Osteoblast (primary cell): ENCODE measurements at regions not wholly inside any gene's neighbourhood (a gene's known extent, or its start where the extent isn't known, plus 50 kb on each side); places are given as distances from the start of the nearest gene placed in this dataset.
A peak's percentile ranks its signal among the peaks of the same experiment; 100 is the strongest.

ENCODE experiments used
- DNase-seq: peaks from one replicate; pipeline ENCODE4 v3.0.0; 2011; ENCODE audit warnings: low spot score, mixed read lengths; ENCODE audit not compliant: insufficient read length; ENCODE audit errors: missing footprints
- H2AFZ ChIP-seq: 2 replicates; pipeline ENCODE4 v1.6.0; 2011; ENCODE audit warnings: mild to moderate bottlenecking, low read length
- H3K27ac ChIP-seq: 2 replicates; pipeline ENCODE4 v1.5.1; 2011; ENCODE audit warnings: mild to moderate bottlenecking, low read depth, low read length, moderate library complexity
- H3K27me3 ChIP-seq: 2 replicates; pipeline ENCODE4 v1.6.0; 2012; ENCODE audit warnings: mild to moderate bottlenecking, control low read depth, inconsistent platforms, low read length, moderate library complexity; ENCODE audit not compliant: insufficient read depth
- H3K36me3 ChIP-seq: 2 replicates; pipeline ENCODE4 v1.5.1; 2011; ENCODE audit warnings: mild to moderate bottlenecking, low read length, control low read depth, moderate library complexity; ENCODE audit not compliant: insufficient read depth
- H3K4me1 ChIP-seq: 2 replicates; pipeline ENCODE4 v1.5.1; 2011; ENCODE audit warnings: mild to moderate bottlenecking, low read length, control low read depth, moderate library complexity; ENCODE audit not compliant: insufficient read depth
- H3K4me2 ChIP-seq: 2 replicates; pipeline ENCODE4 v1.6.0; 2011; ENCODE audit warnings: mild to moderate bottlenecking, low read length; ENCODE audit not compliant: insufficient read depth
- H3K4me3 ChIP-seq: fragments of 200-600 bp; sonication (generic); 3 replicates; pipeline ENCODE4 v1.5.1; 2012; ENCODE audit warnings: mild to moderate bottlenecking, low read length, inconsistent platforms; ENCODE audit not compliant: insufficient read depth
- H3K79me2 ChIP-seq: 2 replicates; pipeline ENCODE4 v1.6.0; 2012; ENCODE audit warnings: mild to moderate bottlenecking, low read length, control low read depth, inconsistent platforms; ENCODE audit not compliant: insufficient read depth
- H3K9me3 ChIP-seq: 2 replicates; pipeline ENCODE4 v1.5.1; 2011; ENCODE audit warnings: low read depth, low read length, control low read depth
- H4K20me1 ChIP-seq: 2 replicates; pipeline ENCODE4 v1.6.0; 2012; ENCODE audit warnings: mild to moderate bottlenecking, low read length, control low read depth; ENCODE audit not compliant: insufficient read depth
- TF ChIP-seq, protein P1 (sequence below): IDR thresholded peaks from 2 replicates; pipeline ENCODE4 v1.5.1; 2011; ENCODE audit warnings: mild to moderate bottlenecking, low read depth, low read length, moderate library complexity; ENCODE audit errors: extremely low read depth

DNA sequence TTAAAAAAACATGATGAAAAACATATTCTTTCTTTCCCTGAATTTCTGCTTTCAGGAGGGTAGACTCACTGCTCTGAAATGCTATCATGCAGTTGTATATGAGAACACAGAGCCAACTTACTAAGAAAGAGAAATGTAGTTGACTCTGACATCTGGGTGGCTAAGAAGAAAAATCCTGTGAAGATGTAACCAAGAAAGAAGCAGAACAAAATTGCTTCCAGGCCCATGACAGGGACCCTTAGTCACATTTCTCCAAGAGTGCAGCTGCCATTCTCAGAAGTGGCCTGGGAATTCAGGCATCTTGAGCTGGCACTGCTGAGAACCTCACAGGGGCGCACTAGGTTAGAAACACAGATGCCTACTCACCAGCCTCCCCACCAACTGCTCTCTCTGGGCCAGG, 73.6 kb downstream of the RPL27A start:
- peaks cover 25% of the 10 kb centered on the region for H3K4me1 ChIP-seq
- peak; percentile 79 for DNase-seq
- H3K4me3 ChIP-seq, result no peak overlapping the region
- TF ChIP-seq, protein P1, sequence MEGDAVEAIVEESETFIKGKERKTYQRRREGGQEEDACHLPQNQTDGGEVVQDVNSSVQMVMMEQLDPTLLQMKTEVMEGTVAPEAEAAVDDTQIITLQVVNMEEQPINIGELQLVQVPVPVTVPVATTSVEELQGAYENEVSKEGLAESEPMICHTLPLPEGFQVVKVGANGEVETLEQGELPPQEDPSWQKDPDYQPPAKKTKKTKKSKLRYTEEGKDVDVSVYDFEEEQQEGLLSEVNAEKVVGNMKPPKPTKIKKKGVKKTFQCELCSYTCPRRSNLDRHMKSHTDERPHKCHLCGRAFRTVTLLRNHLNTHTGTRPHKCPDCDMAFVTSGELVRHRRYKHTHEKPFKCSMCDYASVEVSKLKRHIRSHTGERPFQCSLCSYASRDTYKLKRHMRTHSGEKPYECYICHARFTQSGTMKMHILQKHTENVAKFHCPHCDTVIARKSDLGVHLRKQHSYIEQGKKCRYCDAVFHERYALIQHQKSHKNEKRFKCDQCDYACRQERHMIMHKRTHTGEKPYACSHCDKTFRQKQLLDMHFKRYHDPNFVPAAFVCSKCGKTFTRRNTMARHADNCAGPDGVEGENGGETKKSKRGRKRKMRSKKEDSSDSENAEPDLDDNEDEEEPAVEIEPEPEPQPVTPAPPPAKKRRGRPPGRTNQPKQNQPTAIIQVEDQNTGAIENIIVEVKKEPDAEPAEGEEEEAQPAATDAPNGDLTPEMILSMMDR, result no peak
- no peaks in the 10 kb centered on the region for H3K27me3 ChIP-seq
- H3K79me2 ChIP-seq, result peaks cover 19% of the 10 kb centered on the region
- no peaks in the 10 kb centered on the region for H3K36me3 ChIP-seq
- H2AFZ ChIP-seq, result no peak overlapping the region
- peak overlapping the region; percentile 48 for H3K27ac ChIP-seq
- H3K4me2 ChIP-seq, result peak overlapping the region; percentile 5
- no peaks in the 10 kb centered on the region for H3K9me3 ChIP-seq
- H4K20me1 ChIP-seq, result peaks cover 39% of the 10 kb centered on the region

GRCh38 chr11:8757047-8757446, 74.5 kb downstream of the RPL27A start:
- Histone ChIP-seq H3K9me3 (no peaks in the 10 kb centered on the region), H3K36me3 (no peaks in the 10 kb centered on the region), H3K4me1 (peaks cover 25% of the 10 kb centered on the region), H3K27ac (no peak overlapping the region), H3K4me3 (no peak overlapping the region), H3K79me2 (peaks cover 23% of the 10 kb centered on the region), H3K4me2 (no peak overlapping the region), H4K20me1 (peaks cover 39% of the 10 kb centered on the region), H3K27me3 (no peaks in the 10 kb centered on the region), H2AFZ (no peak overlapping the region)
- DNase-seq, result no peak
- TF ChIP-seq, protein P1, result no peak

DNA sequence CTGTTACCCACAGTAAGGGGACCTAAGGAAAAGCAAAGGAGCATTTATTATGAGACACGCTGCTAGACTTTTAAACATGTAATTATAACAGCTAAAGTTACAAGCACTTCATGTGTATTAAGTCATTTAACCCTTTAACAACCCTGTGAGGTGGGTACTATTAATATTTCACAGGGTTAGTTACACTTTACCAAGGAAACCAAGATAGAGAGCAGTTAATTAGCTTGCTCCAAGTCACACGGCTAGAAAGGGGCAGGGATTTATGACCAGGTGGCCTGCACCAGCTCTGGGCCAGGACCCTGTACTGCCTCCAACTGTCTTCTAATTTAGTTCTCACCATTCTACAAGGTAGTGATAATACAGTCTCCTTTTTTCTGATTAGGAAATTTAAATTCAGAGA, 74.9 kb downstream of the RPL27A start:
- Histone ChIP-seq H3K4me1 (peaks cover 25% of the 10 kb centered on the region), H2AFZ (no peak overlapping the region), H3K4me3 (no peak overlapping the region), H3K79me2 (peaks cover 26% of the 10 kb centered on the region), H3K36me3 (no peaks in the 10 kb centered on the region), H3K27ac (no peak overlapping the region), H3K4me2 (no peak overlapping the region), H3K27me3 (no peaks in the 10 kb centered on the region), H4K20me1 (peaks cover 39% of the 10 kb centered on the region), H3K9me3 (no peaks in the 10 kb centered on the region)
- TF ChIP-seq, protein P1, result no peak
- no peak for DNase-seq

DNA sequence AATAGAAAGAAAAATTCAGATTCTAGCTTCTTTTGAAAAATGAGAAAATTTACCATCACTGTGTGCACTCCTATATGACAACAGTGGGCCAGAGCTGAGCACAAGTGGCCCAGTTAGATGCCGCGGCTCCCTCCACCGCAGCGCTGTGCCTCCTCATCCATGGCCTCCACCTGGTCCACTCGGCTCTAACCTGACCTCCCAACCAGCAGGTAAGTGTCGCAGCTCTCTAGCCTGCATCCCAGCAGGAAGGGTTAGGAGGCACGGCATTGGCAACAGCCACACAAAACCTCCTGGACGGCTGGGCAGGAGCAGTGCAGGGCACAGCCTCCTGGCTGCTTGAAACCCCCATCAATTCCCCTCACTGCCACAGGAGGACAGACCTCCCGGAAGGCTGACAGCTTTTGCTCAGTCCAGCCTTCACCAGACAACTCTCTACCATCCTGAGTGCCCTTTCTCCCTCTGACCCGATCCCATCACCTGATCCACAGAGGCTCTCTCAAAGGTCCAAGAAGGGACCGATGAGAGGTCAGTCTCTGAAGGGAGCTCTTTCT, 76.1 kb downstream of the RPL27A start:
- H2AFZ ChIP-seq, result no peak overlapping the region
- H3K27me3 ChIP-seq, result no peaks in the 10 kb centered on the region
- peaks cover 25% of the 10 kb centered on the region for H3K4me1 ChIP-seq
- H3K27ac ChIP-seq, result no peak overlapping the region
- no peak overlapping the region for H3K4me2 ChIP-seq
- peaks cover 26% of the 10 kb centered on the region for H3K79me2 ChIP-seq
- TF ChIP-seq, protein P1, result no peak
- no peaks in the 10 kb centered on the region for H3K36me3 ChIP-seq
- H3K4me3 ChIP-seq, result no peak overlapping the region
- no peak for DNase-seq
- H4K20me1 ChIP-seq, result peaks cover 39% of the 10 kb centered on the region
- no peaks in the 10 kb centered on the region for H3K9me3 ChIP-seq
